Kidney epithelial cell (primary cell): ENCODE measurements at regions not wholly inside any gene's neighbourhood (a gene's known extent, or its start where the extent isn't known, plus 50 kb on each side); places are given as distances from the start of the nearest gene placed in this dataset.
A peak's percentile ranks its signal among the peaks of the same experiment; 100 is the strongest.

Experiments
- DNase-seq: peaks from one replicate; pipeline ENCODE4 v3.0.0-alpha.2; 2010; ENCODE audit warnings: low read depth
- H3K27me3 ChIP-seq: 2 replicates; pipeline ENCODE4 v1.6.0; 2011; ENCODE audit warnings: low read length; ENCODE audit not compliant: control insufficient read depth, insufficient read depth
- H3K36me3 ChIP-seq: 2 replicates; pipeline ENCODE4 v1.5.1; 2011; ENCODE audit warnings: low read length; ENCODE audit not compliant: control insufficient read depth, insufficient read depth
- H3K4me3 ChIP-seq: 2 replicates; pipeline ENCODE4 v1.5.1; 2011; ENCODE audit warnings: low read depth, mild to moderate bottlenecking, control low read depth, low read length
- CTCF ChIP-seq: IDR thresholded peaks from 2 replicates; pipeline ENCODE4 v1.5.1; 2011; ENCODE audit warnings: mild to moderate bottlenecking, moderate library complexity, low read length, control low read depth, inconsistent platforms; ENCODE audit not compliant: insufficient read depth, poor library complexity, severe bottlenecking

GRCh38 chr12:82121545-82121944 lies 236.6 kb downstream of the CCDC59 start:
- no peak overlapping the region for H3K4me3 ChIP-seq
- H3K27me3 ChIP-seq: no peaks in the 10 kb centered on the region
- DNase-seq: no peak
- no peaks in the 10 kb centered on the region for H3K36me3 ChIP-seq
- no peak for TF ChIP-seq CTCF

- no peaks in the 10 kb centered on the region for H3K36me3 ChIP-seq
- no peaks in the 10 kb centered on the region for H3K27me3 ChIP-seq
- no peak for DNase-seq
- H3K4me3 ChIP-seq: no peak overlapping the region
- TF ChIP-seq CTCF: no peak
These were observed 237.3 kb downstream of the CCDC59 start for GRCh38 chr12:82120901-82121300.

- Histone ChIP-seq H3K4me3 (no peak overlapping the region), H3K27me3 (no peaks in the 10 kb centered on the region), H3K36me3 (no peaks in the 10 kb centered on the region)
- TF ChIP-seq CTCF: no peak
- DNase-seq: no peak
These were observed 248.9 kb downstream of the CCDC59 start for GRCh38 chr12:82109243-82109642.

GRCh38 chr12:82108615-82109014 lies 249.6 kb downstream of the CCDC59 start:
- H3K27me3 ChIP-seq: no peaks in the 10 kb centered on the region
- no peak overlapping the region for H3K4me3 ChIP-seq
- no peak for TF ChIP-seq CTCF
- no peak for DNase-seq
- H3K36me3 ChIP-seq: no peaks in the 10 kb centered on the region

- Histone ChIP-seq H3K4me3 (no peak overlapping the region), H3K36me3 (no peaks in the 10 kb centered on the region), H3K27me3 (no peaks in the 10 kb centered on the region)
- peak; percentile 37 for DNase-seq
- TF ChIP-seq CTCF: no peak
These were observed 259.0 kb downstream of the CCDC59 start for GRCh38 chr12:82099216-82099615.

GRCh38 chr12:82097877-82098276 lies 260.3 kb downstream of the CCDC59 start:
- no peak for TF ChIP-seq CTCF
- no peak for DNase-seq
- no peaks in the 10 kb centered on the region for H3K27me3 ChIP-seq
- H3K4me3 ChIP-seq: no peak overlapping the region
- H3K36me3 ChIP-seq: no peaks in the 10 kb centered on the region
